Activated T-cell treated with anti-CD3 and anti-CD28 coated beads for 24 hours (primary cell): ENCODE measurements at regions not wholly inside any gene's neighbourhood (a gene's known extent, or its start where the extent isn't known, plus 50 kb on each side); places are given as distances from the start of the nearest gene placed in this dataset.
"Not testable (repeated sequence)": the region's sequence is repeated elsewhere in the genome, so short reads cannot be mapped to it uniquely, and the experiment has no call there.

ENCODE experiments used
- DNase-seq: peaks from one replicate; pipeline ENCODE4 v3.0.0-alpha.2; 2020; ENCODE audit warnings: low read depth

DNA sequence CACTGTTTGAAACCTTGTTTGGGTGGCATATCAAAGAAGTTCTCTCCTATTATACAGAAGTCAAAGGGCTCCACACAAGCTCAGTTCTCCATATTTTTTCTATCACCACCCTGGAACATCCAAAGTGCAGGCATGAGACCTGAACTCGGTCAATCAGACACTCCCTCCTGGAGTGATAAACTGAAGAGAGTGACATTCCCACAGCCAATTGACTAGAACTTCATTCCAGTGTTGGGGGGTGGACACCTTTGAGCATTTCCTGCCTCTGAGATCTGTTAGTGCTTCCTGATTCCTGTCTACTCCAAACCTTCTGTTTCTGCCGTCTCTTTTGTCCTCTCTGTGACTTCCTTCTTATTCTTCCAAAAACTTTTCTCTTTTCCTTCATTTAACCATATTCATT, 220.7 kb upstream of the NOX3 start:
- no peak for DNase-seq

DNA sequence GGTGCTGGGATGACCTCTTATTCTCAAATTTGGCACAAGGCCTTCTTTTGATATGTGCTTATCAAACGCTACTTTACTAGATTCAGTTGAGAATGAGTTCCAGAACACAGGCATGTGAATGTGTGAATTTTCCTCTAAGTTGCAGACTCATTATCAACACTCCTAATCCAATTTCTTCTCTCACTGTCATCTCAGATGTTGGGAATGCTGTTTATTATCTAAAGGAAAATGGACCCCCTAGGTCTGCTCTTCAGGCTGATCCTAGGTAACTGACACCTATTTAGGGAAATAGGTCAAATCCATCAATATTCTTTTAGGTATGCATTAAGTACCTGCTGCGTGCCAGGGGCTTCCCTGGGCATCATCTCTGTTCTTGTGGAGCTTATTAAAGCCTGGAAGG, 215.0 kb upstream of the NOX3 start:
- DNase-seq: no peak

- no peak for DNase-seq
Measured at GRCh38 chr6:155660251-155660977, 204.8 kb upstream of the NOX3 start.

DNA sequence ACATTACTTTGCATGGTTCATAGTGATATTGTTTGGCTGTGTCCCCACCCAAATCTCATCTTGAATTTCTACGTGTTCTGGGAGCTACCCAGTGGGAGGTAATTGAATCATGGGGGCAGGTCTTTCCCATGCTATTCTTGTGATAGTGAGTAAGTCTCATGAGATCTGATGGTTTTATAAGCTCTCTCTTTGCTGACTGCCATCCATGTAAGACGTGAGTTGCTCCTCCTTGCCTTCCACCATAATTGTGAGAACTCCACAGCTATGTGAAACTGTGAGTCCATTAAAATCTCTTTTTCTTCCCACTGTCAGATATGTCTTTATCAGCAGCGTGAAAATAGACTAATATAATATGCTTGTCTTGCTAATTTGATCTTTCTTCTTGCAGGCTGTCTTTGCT, 200.4 kb upstream of the NOX3 start:
- DNase-seq: no peak

GRCh38 chr6:155654474-155654873, 198.8 kb upstream of the NOX3 start:
- no peak for DNase-seq

DNA sequence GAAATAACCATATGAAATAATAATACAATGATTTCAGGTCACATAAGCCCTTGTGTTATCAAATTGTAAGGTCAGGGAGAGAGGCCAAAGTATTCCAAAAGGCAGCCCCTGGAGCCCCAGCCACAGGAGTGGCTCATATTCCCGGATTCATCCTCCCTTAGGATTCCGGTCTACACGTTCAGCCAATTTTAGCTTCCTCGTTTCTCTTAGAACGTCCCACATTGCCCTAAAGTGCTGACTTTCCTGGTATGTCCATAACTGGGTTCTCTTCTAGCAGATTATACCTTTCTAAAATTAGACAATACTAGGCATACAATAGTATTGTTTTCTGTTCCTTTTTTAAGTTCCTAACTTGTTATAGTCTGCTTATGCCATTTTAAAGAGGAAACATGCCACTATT, 192.7 kb upstream of the NOX3 start:
- no peak for DNase-seq

GRCh38 chr6:155647354-155647753, 191.7 kb upstream of the NOX3 start:
- DNase-seq: no peak

DNA sequence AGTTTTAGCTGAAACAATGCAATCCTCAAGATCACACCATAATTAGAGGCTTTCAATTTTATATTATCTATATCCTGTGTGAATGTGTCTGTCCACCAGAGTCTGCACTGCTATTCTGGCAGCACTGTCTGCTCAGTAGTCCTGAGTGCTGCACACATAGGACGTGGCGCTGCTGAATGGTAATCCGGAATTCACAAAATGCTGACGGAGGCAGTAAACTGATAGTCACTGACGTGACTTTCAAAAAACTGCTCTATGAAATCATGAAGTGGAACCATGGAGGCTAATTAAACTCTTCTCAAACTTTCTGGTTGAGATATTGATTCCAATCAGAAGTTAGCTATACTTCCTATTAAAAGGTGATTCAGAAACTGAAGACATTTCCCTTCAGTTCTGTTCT, 190.8 kb upstream of the NOX3 start:
- DNase-seq: no peak

- DNase-seq: no peak
Measured at GRCh38 chr6:155645325-155645724, 189.7 kb upstream of the NOX3 start.

GRCh38 chr6:155641603-155642002, 186.0 kb upstream of the NOX3 start:
- no peak for DNase-seq

DNA sequence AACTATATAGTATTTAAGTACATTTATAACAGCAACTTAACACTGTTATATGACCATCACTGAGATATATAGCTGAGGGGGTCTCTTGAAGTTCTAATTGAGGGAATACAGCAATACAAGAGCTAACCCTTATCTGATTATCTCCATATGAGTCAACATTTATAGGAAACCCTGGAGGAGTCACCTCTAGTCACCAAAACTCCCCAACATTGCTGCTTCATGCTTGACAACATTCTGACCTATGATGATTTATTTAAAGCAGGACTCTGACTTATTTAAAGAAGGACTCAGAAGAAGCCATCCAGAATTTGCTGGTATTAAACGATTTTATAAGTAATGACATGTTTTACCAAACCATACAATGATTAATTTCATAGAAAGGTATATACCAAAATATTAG, 182.6 kb upstream of the NOX3 start:
- no peak for DNase-seq

GRCh38 chr6:155635416-155635815, 179.8 kb upstream of the NOX3 start:
- DNase-seq: no peak

DNA sequence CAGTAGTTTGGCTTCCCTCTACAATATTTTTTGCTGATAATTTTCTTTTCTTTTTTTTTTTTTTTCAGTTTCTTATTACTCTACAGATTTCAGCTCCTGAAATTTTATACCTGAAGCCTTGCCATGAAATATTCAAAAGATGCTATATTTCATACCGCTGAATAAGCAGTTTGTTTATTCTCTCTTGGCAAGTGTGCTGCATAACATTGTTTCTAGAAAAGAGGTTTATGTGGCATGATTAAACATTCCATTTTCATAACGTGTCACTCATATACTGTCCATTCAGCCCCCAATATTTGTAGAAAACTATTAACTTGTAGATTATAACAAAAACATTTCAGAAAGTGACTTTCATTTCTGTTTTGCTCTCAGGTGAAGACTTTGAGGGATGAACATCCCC, 174.4 kb upstream of the NOX3 start:
- no peak for DNase-seq

DNA sequence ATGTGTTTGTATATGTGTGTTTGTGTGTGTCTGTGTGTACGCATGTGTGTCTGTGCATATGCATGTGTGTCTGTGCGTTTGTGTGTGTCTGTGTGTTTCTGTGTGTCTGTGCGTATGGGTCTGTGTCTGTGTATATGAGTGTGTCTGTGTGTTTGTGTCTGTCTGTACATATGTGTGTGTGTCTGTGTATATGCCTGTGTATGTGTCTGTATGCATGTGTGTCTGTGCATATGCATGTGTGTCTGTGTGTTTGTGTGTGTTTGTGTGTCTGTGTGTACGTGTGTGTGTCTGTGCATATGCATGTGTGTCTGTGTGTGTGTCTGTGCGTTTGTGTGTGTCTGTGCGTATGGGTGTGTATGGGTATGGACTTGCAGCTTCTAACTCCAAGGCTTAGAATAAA, 174.0 kb upstream of the NOX3 start:
- no peak for DNase-seq

DNA sequence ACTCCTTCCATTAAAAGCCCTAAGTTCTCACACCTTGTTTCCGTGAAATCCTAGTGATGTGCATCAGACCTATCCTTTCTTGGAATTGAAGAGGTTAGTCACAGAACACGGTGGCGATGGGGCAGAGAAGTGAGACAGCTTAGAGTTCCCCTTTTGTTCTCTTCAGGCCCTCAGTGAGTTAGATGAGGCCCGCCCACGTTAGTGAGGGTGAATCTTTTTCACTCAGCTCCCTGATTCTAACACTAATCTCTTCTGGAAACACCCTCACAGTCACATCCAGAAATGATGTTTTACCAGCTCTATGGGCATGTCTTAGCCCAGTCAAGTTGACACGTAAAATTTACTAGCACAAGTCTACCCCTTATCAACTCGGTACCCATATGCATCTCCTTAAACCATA, 172.7 kb upstream of the NOX3 start:
- peak; percentile 7 for DNase-seq

DNA sequence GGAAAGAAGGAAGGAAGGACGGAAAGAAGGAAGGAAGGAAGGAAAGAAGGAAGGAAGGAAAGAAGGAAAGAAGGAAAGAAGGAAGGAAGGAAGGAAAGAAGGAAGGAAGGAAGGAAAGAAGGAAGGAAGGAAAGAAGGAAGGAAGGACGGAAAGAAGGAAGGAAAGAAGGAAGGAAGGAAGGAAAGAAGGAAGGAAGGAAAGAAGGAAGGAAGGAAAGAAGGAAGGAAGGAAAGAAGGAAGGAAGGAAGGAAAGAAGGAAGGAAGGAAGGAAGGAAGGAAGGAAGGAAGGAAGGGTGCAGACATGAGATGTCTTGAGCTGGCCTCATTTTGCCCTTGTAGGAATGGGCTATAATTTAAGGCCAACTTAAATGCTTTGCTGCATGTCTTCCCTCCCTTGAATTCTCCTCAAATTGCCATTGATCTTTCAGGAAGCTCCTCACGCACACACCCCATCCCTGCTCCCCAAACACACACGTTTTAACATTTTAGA, 172.1 kb upstream of the NOX3 start:
- not testable (repeated sequence) for DNase-seq

GRCh38 chr6:155623450-155624178, 168.0 kb upstream of the NOX3 start:
- no peak for DNase-seq

- no peak for DNase-seq
Measured at GRCh38 chr6:155614606-155615005, 159.0 kb upstream of the NOX3 start.

DNA sequence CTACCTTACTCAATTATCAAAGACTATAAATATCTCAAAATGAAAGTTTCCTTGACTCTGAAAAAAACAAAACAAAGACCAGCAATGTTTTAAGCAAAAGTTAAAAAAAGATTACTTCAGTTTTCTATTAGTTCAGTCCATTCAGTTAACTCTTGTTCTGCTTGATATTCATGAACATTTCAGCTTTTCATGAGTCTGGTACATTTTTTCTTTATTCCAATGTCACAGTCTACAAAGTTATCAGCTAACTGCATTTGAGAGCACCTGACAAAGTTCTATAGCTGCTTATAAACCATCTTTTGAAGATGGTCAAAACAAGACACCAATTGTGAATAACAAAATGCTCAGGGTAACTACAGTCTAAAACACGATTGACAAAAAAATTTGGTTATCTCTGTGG, 156.1 kb upstream of the NOX3 start:
- DNase-seq: no peak

DNA sequence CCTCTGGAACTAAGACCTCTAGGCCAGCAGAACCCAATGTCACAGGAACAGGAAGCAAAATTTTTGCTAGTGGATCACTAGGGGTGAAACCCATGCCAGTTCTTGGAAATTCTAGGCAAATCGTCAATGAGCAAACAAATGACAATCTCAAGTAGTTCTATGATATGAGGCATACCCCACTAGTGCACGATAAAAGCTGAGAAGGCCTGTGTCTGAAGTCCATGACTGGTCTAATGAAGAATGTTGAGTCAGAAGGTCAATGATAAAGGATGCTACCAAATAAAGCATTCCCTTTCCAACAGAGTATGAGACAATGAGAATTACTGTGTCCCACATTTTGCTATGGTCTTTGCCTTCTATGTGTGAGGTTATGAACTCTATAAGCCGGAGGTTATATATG, 149.4 kb upstream of the NOX3 start:
- DNase-seq: no peak

GRCh38 chr6:155599561-155599960, 143.9 kb upstream of the NOX3 start:
- no peak for DNase-seq

- no peak for DNase-seq
Measured at GRCh38 chr6:155599160-155599559, 143.5 kb upstream of the NOX3 start.

GRCh38 chr6:155595284-155595683, 139.6 kb upstream of the NOX3 start:
- DNase-seq: no peak

DNA sequence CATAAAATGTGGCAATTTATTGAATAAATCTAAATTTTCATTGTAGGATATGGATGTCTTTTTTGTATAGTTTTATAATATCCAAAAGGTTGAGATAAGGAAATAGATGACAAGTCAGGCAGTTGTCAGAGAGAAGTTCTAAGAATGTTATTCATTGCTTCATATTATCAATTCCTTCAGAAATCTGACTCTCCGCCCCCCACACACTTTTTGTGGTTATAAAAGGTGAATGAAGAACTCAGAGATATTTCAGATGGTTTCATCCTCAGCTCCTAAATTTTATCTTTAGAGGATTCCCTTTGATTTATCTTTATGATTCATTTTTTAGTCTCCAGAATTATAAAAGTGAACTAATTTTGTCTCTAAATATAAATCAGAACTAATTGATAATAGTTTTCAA, 136.1 kb upstream of the NOX3 start:
- DNase-seq: no peak
